OCI-LY3 (cell line): ENCODE measurements at regions not wholly inside any gene's neighbourhood (a gene's known extent, or its start where the extent isn't known, plus 50 kb on each side); places are given as distances from the start of the nearest gene placed in this dataset.

Experiments used
- H2AFZ ChIP-seq: fragments of 200-600, 300-600 bp; shearing (Covaris generic); 2 replicates; pipeline ENCODE4 v1.6.0; 2014; ENCODE audit warnings: antibody characterized with exemption, low read depth, low read length
- H3K27ac ChIP-seq: fragments of 200-600, 300-600 bp; sonication (generic); 2 replicates; pipeline ENCODE4 v1.5.1; 2014; ENCODE audit warnings: mild to moderate bottlenecking, low read length, moderate library complexity, mixed read lengths
- H3K27me3 ChIP-seq: fragments of 200-600, 300-600 bp; sonication (generic); 2 replicates; pipeline ENCODE4 v1.6.1; 2014; ENCODE audit warnings: low read depth, low read length, mixed read lengths
- H3K36me3 ChIP-seq: fragments of 200-600, 300-600 bp; sonication (generic); replicated peaks from 2 replicates; pipeline ENCODE3; 2014; ENCODE audit warnings: low read depth, low read length, mixed read lengths
- H3K4me1 ChIP-seq: fragments of 300-600, 200-600 bp; sonication (generic); 2 replicates; pipeline ENCODE4 v1.6.1; 2014; ENCODE audit warnings: low read length, mixed read lengths
- H3K4me2 ChIP-seq: fragments of 200-600, 300-600 bp; sonication (generic); 2 replicates; pipeline ENCODE4 v1.6.1; 2014; ENCODE audit warnings: low read length, mixed read lengths
- H3K4me3 ChIP-seq: fragments of 300-600, 200-600 bp; sonication (generic); 2 replicates; pipeline ENCODE4 v1.5.1; 2014; ENCODE audit warnings: antibody characterized with exemption, mild to moderate bottlenecking, low read length, moderate library complexity
- H3K79me2 ChIP-seq: fragments of 300-600, 200-600 bp; shearing (Covaris generic); 2 replicates; pipeline ENCODE4 v1.6.1; 2014; ENCODE audit warnings: mild to moderate bottlenecking, low read length, mixed read lengths
- H3K9ac ChIP-seq: fragments of 300-600, 200-600 bp; shearing (Covaris generic); 2 replicates; pipeline ENCODE4 v1.6.0; 2014; ENCODE audit warnings: mild to moderate bottlenecking, low read length, moderate library complexity
- H3K9me3 ChIP-seq: fragments of 200-600, 300-600 bp; shearing (Covaris generic); 2 replicates; pipeline ENCODE4 v1.6.1; 2014; ENCODE audit warnings: low read length, mixed read lengths; ENCODE audit not compliant: insufficient read depth
- H4K20me1 ChIP-seq: fragments of 200-600, 300-600 bp; sonication (generic); 2 replicates; pipeline ENCODE4 v1.6.1; 2016; ENCODE audit warnings: low read length, mixed read lengths; ENCODE audit not compliant: insufficient read depth
- EZH2phosphoT487 ChIP-seq: fragments of 200-600 bp; shearing (Covaris generic); IDR thresholded peaks from 2 replicates; pipeline ENCODE4 v1.6.1; 2018; ENCODE audit warnings: antibody characterized with exemption, mixed run types, low read depth
- TF ChIP-seq, protein P1 (sequence below): fragments of 200-600, 300-600 bp; sonication (generic); IDR thresholded peaks from 2 replicates; pipeline ENCODE4 v1.5.1; 2014; ENCODE audit warnings: antibody characterized with exemption, low read length, low read depth

DNA sequence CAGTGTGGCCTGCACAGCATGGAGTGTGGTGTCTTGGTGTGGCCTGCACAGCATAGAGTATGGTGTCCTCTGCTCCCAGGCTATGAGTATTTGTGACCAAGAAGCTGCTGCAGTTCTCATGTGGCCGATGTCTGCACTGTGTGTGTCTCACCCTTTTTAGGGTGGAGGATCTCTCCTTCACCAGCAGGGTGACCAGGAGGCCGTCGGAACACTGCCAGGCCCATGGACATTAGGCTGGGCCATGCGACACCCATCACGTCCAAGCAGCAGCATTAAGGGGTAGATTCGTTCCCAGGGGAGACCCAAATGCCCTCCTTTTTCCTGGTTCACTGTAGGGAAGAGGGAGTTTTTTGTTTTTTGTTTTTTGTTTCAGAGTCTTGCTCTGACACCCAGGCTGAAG lies 115.3 kb upstream of the SPIN1 start:
- no peaks in the 10 kb centered on the region for H4K20me1 ChIP-seq
- no peak overlapping the region for H3K4me2 ChIP-seq
- no peaks in the 10 kb centered on the region for H3K36me3 ChIP-seq
- TF ChIP-seq, protein P1, sequence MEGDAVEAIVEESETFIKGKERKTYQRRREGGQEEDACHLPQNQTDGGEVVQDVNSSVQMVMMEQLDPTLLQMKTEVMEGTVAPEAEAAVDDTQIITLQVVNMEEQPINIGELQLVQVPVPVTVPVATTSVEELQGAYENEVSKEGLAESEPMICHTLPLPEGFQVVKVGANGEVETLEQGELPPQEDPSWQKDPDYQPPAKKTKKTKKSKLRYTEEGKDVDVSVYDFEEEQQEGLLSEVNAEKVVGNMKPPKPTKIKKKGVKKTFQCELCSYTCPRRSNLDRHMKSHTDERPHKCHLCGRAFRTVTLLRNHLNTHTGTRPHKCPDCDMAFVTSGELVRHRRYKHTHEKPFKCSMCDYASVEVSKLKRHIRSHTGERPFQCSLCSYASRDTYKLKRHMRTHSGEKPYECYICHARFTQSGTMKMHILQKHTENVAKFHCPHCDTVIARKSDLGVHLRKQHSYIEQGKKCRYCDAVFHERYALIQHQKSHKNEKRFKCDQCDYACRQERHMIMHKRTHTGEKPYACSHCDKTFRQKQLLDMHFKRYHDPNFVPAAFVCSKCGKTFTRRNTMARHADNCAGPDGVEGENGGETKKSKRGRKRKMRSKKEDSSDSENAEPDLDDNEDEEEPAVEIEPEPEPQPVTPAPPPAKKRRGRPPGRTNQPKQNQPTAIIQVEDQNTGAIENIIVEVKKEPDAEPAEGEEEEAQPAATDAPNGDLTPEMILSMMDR: no peak
- TF ChIP-seq EZH2phosphoT487: no peak
- H3K79me2 ChIP-seq: no peaks in the 10 kb centered on the region
- no peaks in the 10 kb centered on the region for H3K4me1 ChIP-seq
- no peak overlapping the region for H3K9ac ChIP-seq
- H2AFZ ChIP-seq: no peak overlapping the region
- H3K9me3 ChIP-seq: no peaks in the 10 kb centered on the region
- no peaks in the 10 kb centered on the region for H3K27me3 ChIP-seq
- H3K4me3 ChIP-seq: no peak overlapping the region
- H3K27ac ChIP-seq: no peak overlapping the region

DNA sequence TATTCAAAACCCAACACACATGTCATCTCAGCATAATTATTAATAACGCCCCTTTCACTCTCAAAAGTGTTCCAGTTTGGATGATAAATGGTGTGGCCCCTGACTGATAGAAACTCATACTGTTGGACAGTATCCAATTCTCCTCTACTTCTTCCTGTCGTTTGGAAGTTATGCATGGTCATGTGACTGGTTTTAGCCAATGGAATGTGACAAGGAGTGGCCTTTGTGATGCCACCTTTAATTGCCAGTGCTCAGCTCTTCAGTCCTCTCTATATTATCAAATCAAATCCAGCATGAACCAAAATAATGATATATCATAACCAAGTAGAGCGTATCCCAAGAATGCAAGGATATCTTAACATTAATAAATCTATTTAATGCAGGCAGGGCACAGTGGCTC lies 117.8 kb upstream of the SPIN1 start:
- Histone ChIP-seq H3K27ac (no peak overlapping the region), H3K36me3 (no peaks in the 10 kb centered on the region)
- no peak for TF ChIP-seq EZH2phosphoT487
- TF ChIP-seq, protein P1: no peak

DNA sequence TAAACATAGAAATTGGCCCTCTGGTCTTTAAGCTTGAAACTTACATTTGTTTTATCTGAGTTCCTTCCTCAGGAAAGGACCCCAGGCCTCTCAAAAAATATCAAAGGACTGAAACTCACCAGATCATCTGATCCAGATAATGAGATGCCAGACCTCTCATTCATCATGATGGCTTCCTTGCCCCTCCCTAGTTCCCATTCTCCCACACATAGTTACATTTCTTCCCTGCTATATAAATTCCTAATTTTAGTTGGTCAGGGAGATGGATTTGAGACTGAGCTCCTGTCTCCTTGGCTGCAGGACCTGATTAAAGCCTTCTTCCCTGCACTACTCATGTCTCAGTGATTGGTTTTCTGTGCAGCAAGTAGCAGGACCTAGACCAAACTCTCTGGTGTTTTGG lies 119.4 kb upstream of the SPIN1 start:
- H2AFZ ChIP-seq: no peak overlapping the region
- H3K4me1 ChIP-seq: no peaks in the 10 kb centered on the region
- no peak overlapping the region for H3K4me3 ChIP-seq
- no peak overlapping the region for H3K27ac ChIP-seq
- no peak overlapping the region for H3K4me2 ChIP-seq
- no peaks in the 10 kb centered on the region for H3K36me3 ChIP-seq
- no peaks in the 10 kb centered on the region for H4K20me1 ChIP-seq
- H3K9me3 ChIP-seq: no peaks in the 10 kb centered on the region
- no peak overlapping the region for H3K9ac ChIP-seq
- TF ChIP-seq EZH2phosphoT487: no peak
- TF ChIP-seq, protein P1: no peak
- H3K79me2 ChIP-seq: no peaks in the 10 kb centered on the region
- no peaks in the 10 kb centered on the region for H3K27me3 ChIP-seq

More for the DNA sequence above, 117.8 kb upstream of the SPIN1 start:
- no peak overlapping the region for H2AFZ ChIP-seq
- no peaks in the 10 kb centered on the region for H3K79me2 ChIP-seq
- no peak overlapping the region for H3K4me3 ChIP-seq
- H3K27me3 ChIP-seq: no peaks in the 10 kb centered on the region
- no peak overlapping the region for H3K4me2 ChIP-seq
- no peaks in the 10 kb centered on the region for H3K9me3 ChIP-seq
- H4K20me1 ChIP-seq: no peaks in the 10 kb centered on the region
- no peaks in the 10 kb centered on the region for H3K4me1 ChIP-seq
- H3K9ac ChIP-seq: no peak overlapping the region

DNA sequence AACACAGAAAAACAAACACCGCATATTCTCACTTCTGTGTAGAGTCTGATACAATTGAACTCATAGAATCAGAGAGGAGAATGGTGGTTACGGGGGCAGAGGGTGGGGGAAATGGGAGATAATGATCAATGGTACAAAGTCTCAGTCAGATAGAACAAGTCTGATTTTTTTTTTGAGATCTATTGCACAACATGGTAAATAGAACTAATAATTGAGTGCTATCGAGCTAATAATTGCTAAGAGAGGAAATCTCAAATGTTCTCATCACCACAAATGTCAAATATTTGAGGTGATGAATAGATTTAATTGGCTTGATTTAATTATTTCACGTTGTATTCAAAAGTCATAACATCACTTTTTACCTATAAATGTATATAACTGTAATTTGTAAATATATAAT lies 121.0 kb upstream of the SPIN1 start:
- H3K27me3 ChIP-seq: no peaks in the 10 kb centered on the region
- H3K9ac ChIP-seq: no peak overlapping the region
- H4K20me1 ChIP-seq: no peaks in the 10 kb centered on the region
- no peak overlapping the region for H2AFZ ChIP-seq
- no peak overlapping the region for H3K27ac ChIP-seq
- no peaks in the 10 kb centered on the region for H3K9me3 ChIP-seq
- no peaks in the 10 kb centered on the region for H3K4me1 ChIP-seq
- H3K36me3 ChIP-seq: no peaks in the 10 kb centered on the region
- H3K79me2 ChIP-seq: no peaks in the 10 kb centered on the region
- no peak overlapping the region for H3K4me2 ChIP-seq
- H3K4me3 ChIP-seq: no peak overlapping the region
- no peak for TF ChIP-seq EZH2phosphoT487
- TF ChIP-seq, protein P1: no peak
